WTC11 (cell line): ENCODE measurements at regions not wholly inside any gene's neighbourhood (a gene's known extent, or its start where the extent isn't known, plus 50 kb on each side); places are given as distances from the start of the nearest gene placed in this dataset.
A peak's percentile ranks its signal among the peaks of the same experiment; 100 is the strongest.

Source experiments
- ATAC-seq: fragments of 200-7000 bp; cut with Tn5 transposase; 2 replicates; pipeline ENCODE4 v1.10.0; 2021; ENCODE audit warnings: mild to moderate bottlenecking, moderate library complexity
- CTCF ChIA-PET: fragments of 300-600 bp; sonication (Branson Sonifier 250); formaldehyde crosslinking; loops from one replicate; lab custom pipeline; 2021; ENCODE audit warnings: antibody characterized with exemption; lab: Charles Lee
- POLR2A ChIA-PET: fragments of 350-600 bp; sonication (Branson Sonifier 250); formaldehyde crosslinking; loops from one replicate; lab custom pipeline; 2021; ENCODE audit warnings: antibody characterized with exemption; lab: Charles Lee
- DNase-seq: peaks from one replicate; pipeline ENCODE4 v3.0.0; 2021; ENCODE audit warnings: low spot score
- H3K27ac Mint-ChIP-seq: 2 replicates; pipeline ENCODE4 v1.8.0; 2021; ENCODE audit warnings: mixed read lengths
- H3K27me3 Mint-ChIP-seq: 2 replicates; pipeline ENCODE4 v1.8.0; 2021; ENCODE audit warnings: low read depth, mild to moderate bottlenecking, moderate library complexity, mixed read lengths
- H3K36me3 Mint-ChIP-seq: 2 replicates; pipeline ENCODE4 v1.8.0; 2021; ENCODE audit warnings: mixed read lengths
- H3K4me1 Mint-ChIP-seq: 2 replicates; pipeline ENCODE4 v1.8.0; 2022; ENCODE audit warnings: mixed read lengths
- H3K4me3 Mint-ChIP-seq: 2 replicates; pipeline ENCODE4 v1.8.0; 2021; ENCODE audit warnings: mild to moderate bottlenecking, moderate library complexity, mixed read lengths
- H3K9me3 Mint-ChIP-seq: 2 replicates; pipeline ENCODE4 v1.8.0; 2021; ENCODE audit warnings: mixed read lengths
- ELF4 ChIP-seq: sonication (generic); formaldehyde crosslinking; IDR thresholded peaks from 2 replicates; pipeline ENCODE4 v1.8.1; 2022; ENCODE audit warnings: low read depth, mild to moderate bottlenecking, moderate library complexity, missing genetic modification reagents
- ETV6 ChIP-seq: sonication (generic); formaldehyde crosslinking; IDR thresholded peaks from 2 replicates; pipeline ENCODE4 v1.8.1; 2022; ENCODE audit warnings: mild to moderate bottlenecking, missing genetic modification reagents
- FOXP1 ChIP-seq: sonication (generic); formaldehyde crosslinking; IDR thresholded peaks from 2 replicates; pipeline ENCODE4 v1.8.0; 2022; ENCODE audit warnings: missing genetic modification reagents, mild to moderate bottlenecking, moderate library complexity, borderline replicate concordance
- GABPB1 ChIP-seq: sonication (generic); formaldehyde crosslinking; IDR thresholded peaks from 2 replicates; pipeline ENCODE4 v1.8.1; 2023; ENCODE audit warnings: mild to moderate bottlenecking, missing genetic modification reagents
- JUN ChIP-seq: sonication (generic); formaldehyde crosslinking; IDR thresholded peaks from 2 replicates; pipeline ENCODE4 v1.8.0; 2023; ENCODE audit warnings: mild to moderate bottlenecking, missing genetic modification reagents
- KAT7 ChIP-seq: sonication (generic); formaldehyde crosslinking; IDR thresholded peaks from 2 replicates; pipeline ENCODE4 v1.8.1; 2023; ENCODE audit warnings: missing genetic modification reagents, mild to moderate bottlenecking, borderline replicate concordance
- MLX ChIP-seq: sonication (generic); formaldehyde crosslinking; IDR thresholded peaks from 2 replicates; pipeline ENCODE4 v1.8.1; 2023; ENCODE audit warnings: mild to moderate bottlenecking, missing genetic modification reagents, moderate library complexity
- MXD4 ChIP-seq: fragments of 250-450 bp; sonication (Bioruptor Pico); IDR thresholded peaks from 2 replicates; pipeline ENCODE4 v1.8.0; 2021; ENCODE audit warnings: mild to moderate bottlenecking, moderate library complexity, borderline replicate concordance
- NR3C1 ChIP-seq: sonication (generic); formaldehyde crosslinking; conservative IDR thresholded peaks from 2 replicates; pipeline ENCODE4 v1.8.1; 2023; ENCODE audit warnings: low read depth, mild to moderate bottlenecking, missing genetic modification reagents
- OVOL2 ChIP-seq: fragments of 250-450 bp; sonication (Bioruptor Pico); IDR thresholded peaks from 2 replicates; pipeline ENCODE4 v1.9.0; 2021; ENCODE audit warnings: mild to moderate bottlenecking, borderline replicate concordance
- SMAD3 ChIP-seq: sonication (generic); formaldehyde crosslinking; IDR thresholded peaks from 2 replicates; pipeline ENCODE4 v1.8.0; 2022; ENCODE audit warnings: missing genetic modification reagents, mild to moderate bottlenecking, borderline replicate concordance
- STAT6 ChIP-seq: sonication (generic); formaldehyde crosslinking; conservative IDR thresholded peaks from 2 replicates; pipeline ENCODE4 v1.8.1; 2023; ENCODE audit warnings: mild to moderate bottlenecking, low read depth, missing genetic modification reagents, moderate library complexity
- ZNF121 ChIP-seq: sonication (generic); formaldehyde crosslinking; IDR thresholded peaks from 2 replicates; pipeline ENCODE4 v1.8.0; 2023; ENCODE audit warnings: missing genetic modification reagents
- ZNF671 ChIP-seq: fragments of 250-450 bp; sonication (Bioruptor Pico); IDR thresholded peaks from 2 replicates; pipeline ENCODE4 v1.8.0; 2021; ENCODE audit warnings: mild to moderate bottlenecking
- TF ChIP-seq, protein P1 (sequence below): fragments of 250-450 bp; sonication (Bioruptor Pico); IDR thresholded peaks from 2 replicates; pipeline ENCODE4 v1.9.0; 2021; ENCODE audit warnings: mild to moderate bottlenecking
- TF ChIP-seq, protein P2 (sequence below): fragments of 250-450 bp; sonication (Bioruptor Pico); IDR thresholded peaks from 2 replicates; pipeline ENCODE4 v2.1.2; 2022; ENCODE audit warnings: mild to moderate bottlenecking, moderate library complexity

GRCh38 chr3:132773071-132773619 is 50.9 kb upstream of the NPHP3 start:
- H3K27ac Mint-ChIP-seq = no peak overlapping the region
- ChIA-PET POLR2A (no interaction called here), CTCF (no interaction called here)
- H3K36me3 Mint-ChIP-seq = no peaks in the 10 kb centered on the region
- ATAC-seq (peak; percentile 57; the same call in 1 of the 2 replicates), DNase-seq (no peak)
- peaks cover under 1% of the 10 kb centered on the region for H3K9me3 Mint-ChIP-seq
- no peaks in the 10 kb centered on the region for H3K27me3 Mint-ChIP-seq
- peaks cover 8% of the 10 kb centered on the region; the same call in 1 of the 2 replicates for H3K4me1 Mint-ChIP-seq
- no peak overlapping the region for H3K4me3 Mint-ChIP-seq
- no peak for TF ChIP-seq MLX (CRISPR knock-in tag)
- TF ChIP-seq SMAD3 (CRISPR knock-in tag) = no peak
- no peak for TF ChIP-seq JUN
- TF ChIP-seq OVOL2 (CRISPR knock-in tag) = no peak
- no peak for TF ChIP-seq NR3C1 (CRISPR knock-in tag)
- no peak for TF ChIP-seq KAT7
- TF ChIP-seq ELF4 (CRISPR knock-in tag) = no peak
- no peak for TF ChIP-seq STAT6 (CRISPR knock-in tag)
- no peak for TF ChIP-seq ETV6 (CRISPR knock-in tag)
- TF ChIP-seq, all 79 proteins: peak for 0

- ChIA-PET CTCF (no interaction called here), POLR2A (no interaction called here)
- TF ChIP-seq, protein P1, sequence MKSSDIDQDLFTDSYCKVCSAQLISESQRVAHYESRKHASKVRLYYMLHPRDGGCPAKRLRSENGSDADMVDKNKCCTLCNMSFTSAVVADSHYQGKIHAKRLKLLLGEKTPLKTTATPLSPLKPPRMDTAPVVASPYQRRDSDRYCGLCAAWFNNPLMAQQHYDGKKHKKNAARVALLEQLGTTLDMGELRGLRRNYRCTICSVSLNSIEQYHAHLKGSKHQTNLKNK (CRISPR knock-in tag) = no peak
- TF ChIP-seq, protein P2, sequence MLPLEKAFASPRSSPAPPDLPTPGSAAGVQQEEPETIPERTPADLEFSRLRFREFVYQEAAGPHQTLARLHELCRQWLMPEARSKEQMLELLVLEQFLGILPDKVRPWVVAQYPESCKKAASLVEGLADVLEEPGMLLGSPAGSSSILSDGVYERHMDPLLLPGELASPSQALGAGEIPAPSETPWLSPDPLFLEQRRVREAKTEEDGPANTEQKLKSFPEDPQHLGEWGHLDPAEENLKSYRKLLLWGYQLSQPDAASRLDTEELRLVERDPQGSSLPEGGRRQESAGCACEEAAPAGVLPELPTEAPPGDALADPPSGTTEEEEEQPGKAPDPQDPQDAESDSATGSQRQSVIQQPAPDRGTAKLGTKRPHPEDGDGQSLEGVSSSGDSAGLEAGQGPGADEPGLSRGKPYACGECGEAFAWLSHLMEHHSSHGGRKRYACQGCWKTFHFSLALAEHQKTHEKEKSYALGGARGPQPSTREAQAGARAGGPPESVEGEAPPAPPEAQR (CRISPR knock-in tag) = no peak
- TF ChIP-seq GABPB1 (no peak), ZNF121 (CRISPR knock-in tag) (no peak), SMAD3 (CRISPR knock-in tag) (no peak), FOXP1 (CRISPR knock-in tag) (no peak), ZNF671 (CRISPR knock-in tag) (no peak), MXD4 (CRISPR knock-in tag) (no peak)
- Mint-ChIP-seq H3K4me1 (peaks cover 8% of the 10 kb centered on the region; the same call in 1 of the 2 replicates), H3K36me3 (peaks cover 4% of the 10 kb centered on the region), H3K27me3 (no peaks in the 10 kb centered on the region), H3K9me3 (peaks cover 10% of the 10 kb centered on the region), H3K27ac (no peak overlapping the region), H3K4me3 (no peak overlapping the region)
- ATAC-seq (no peak), DNase-seq (no peak)
These were observed 50.0 kb upstream of the NPHP3 start for GRCh38 chr3:132772252-132772651.
